ENCODE measurements at regions not wholly inside any gene's neighbourhood (a gene's known extent, or its start where the extent isn't known, plus 50 kb on each side); places are given as distances from the start of the nearest gene placed in this dataset.

- TF ChIP-seq CTCF (IDR thresholded peaks at IDR 0.05; ENCODE audit: low read depth, low read length, poor library complexity, severe bottlenecking) (no peak), EZH2phosphoT487 (IDR thresholded peaks at IDR 0.05; ENCODE audit: borderline replicate concordance, low read length) (no peak)
Measured at GRCh38 chr14:54207476-54208462, 189.0 kb upstream of the CDKN3 start.
